G401 (cell line): ENCODE measurements at regions not wholly inside any gene's neighbourhood (a gene's known extent, or its start where the extent isn't known, plus 50 kb on each side); places are given as distances from the start of the nearest gene placed in this dataset.
"Not testable (repeated sequence)": the region's sequence is repeated elsewhere in the genome, so short reads cannot be mapped to it uniquely, and the experiment has no call there.

Source experiments
- DNase-seq: peaks from one replicate; pipeline ENCODE4 v3.0.0-alpha.2; 2015; ENCODE audit warnings: low spot score
- in situ Hi-C: cut with HindIII; loops from 2 replicates; pipeline ENCODE4 v1.10.0; 2016; ENCODE audit warnings: low sequenced_read_pairs, mixed read lengths

- in situ Hi-C loops, result no loop called here
- DNase-seq, result no peak
Observed at GRCh38 chr13:81104035-81104715, 763.2 kb upstream of the SPRY2 start.

GRCh38 chr13:81102066-81102465, 761.1 kb upstream of the SPRY2 start:
- in situ Hi-C loops, DNase-seq: not testable (repeated sequence)

GRCh38 chr13:81089371-81090157, 748.6 kb upstream of the SPRY2 start:
- in situ Hi-C loops, result no loop called here
- DNase-seq, result no peak

DNA sequence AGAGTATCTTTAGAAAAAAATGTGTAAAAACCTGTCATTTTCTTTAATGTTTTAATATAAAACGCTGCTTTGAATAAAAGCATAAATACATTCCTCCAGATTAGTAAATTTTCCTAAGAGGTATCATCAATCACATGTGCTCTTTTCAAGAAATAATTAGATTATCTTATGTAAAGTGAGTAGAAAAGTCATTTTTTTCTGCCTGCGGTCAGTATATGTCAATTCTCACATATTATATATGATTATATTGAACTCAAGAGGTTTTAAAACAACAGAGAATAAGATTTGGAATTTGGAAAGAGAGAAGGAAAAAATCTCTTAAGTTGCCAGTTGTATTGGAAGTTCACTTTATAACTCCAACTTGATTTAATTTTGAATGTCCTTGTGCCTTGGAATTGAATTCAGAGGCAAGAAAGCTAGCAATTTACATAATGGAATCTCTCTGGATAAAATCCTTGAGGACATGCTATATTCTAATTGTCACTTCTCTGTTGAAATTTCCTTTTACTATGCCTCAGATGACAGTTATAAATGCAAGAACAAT, 740.1 kb upstream of the SPRY2 start:
- no peak for DNase-seq
- in situ Hi-C loops, result no loop called here

- in situ Hi-C loops, result no loop called here
- no peak for DNase-seq
Observed at GRCh38 chr13:81078048-81078447, 737.1 kb upstream of the SPRY2 start.

DNA sequence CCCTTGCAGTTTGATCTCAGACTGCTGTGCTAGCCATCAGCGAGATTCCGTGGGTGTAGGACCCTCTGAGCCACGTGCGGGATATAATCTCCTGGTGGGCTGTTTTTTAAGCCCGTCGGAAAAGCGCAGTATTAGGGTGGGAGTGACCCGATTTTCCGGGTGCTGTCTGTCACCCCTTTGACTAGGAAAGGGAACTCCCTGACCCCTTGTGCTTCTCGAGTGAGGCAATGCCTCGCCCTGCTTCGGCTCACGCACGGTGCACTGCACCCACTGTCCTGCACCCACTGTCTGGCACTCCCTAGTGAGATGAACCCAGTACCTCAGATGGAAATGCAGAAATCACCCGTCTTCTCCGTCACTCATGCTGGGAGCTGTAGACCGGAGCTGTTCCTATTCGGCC, 728.9 kb upstream of the SPRY2 start:
- DNase-seq, in situ Hi-C loops: not testable (repeated sequence)

DNA sequence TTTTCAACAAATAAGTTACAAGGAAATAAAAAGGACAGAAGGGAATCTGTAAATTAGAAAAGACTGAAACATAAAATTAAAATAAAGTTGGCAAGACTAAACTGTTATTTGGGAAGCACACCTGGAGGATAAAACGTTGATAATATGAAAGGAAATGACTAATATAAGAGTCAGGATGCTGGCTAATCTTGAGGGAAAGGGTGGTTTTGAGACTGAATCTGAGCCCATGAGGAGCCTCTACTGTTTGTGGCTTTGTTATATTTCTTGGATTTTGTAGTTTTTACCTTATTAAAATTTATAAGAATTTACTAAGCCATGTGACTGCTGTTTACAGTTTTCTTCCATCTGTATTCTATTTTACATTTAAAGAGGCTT, 718.0 kb upstream of the SPRY2 start:
- no peak for DNase-seq
- in situ Hi-C loops, result no loop called here

- no peak for DNase-seq
- in situ Hi-C loops, result no loop called here
Observed at GRCh38 chr13:81058211-81058915, 717.4 kb upstream of the SPRY2 start.

GRCh38 chr13:81051873-81052272, 710.9 kb upstream of the SPRY2 start:
- DNase-seq, result no peak
- in situ Hi-C loops, result no loop called here

- in situ Hi-C loops, result no loop called here
- peak; percentile 72 for DNase-seq
Observed at GRCh38 chr13:81048026-81048461, 707.1 kb upstream of the SPRY2 start.

DNA sequence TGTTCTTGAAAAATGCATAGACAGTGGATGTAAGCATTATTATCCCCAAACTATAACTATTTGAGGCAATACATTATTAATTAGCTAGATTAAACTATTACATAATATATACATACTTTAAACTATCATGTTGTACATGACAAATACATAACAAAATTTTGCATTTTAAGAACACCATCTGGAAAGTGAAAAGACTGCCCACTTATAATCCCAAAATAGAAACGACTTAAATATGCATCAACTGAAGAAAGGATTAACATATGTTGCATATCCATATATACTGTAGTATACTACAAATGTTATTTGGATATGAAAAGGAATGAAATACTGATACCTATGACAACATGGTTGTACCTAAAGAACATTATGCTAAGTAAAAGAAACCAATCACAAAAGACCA, 700.8 kb upstream of the SPRY2 start:
- DNase-seq, result no peak
- in situ Hi-C loops, result no loop called here

DNA sequence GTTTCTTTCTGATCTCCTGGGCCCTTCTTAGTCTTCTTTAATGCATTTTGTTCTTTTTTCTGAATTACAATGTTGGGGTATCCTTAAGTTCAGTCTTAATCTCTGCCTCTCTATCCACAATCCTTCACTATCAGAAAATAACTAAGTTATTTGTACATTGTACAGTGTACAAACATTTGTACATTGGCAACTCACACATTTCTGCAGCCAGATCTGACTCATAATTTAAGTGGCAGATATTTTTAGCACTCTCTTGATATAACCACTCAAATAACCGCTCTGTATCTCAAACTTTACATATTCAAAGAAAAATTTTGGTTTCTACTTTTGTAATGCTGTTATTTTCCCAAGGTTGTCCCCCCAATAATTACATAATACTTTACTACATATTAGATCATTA, 691.1 kb upstream of the SPRY2 start:
- in situ Hi-C loops, result no loop called here
- DNase-seq, result no peak

- no peak for DNase-seq
- in situ Hi-C loops, result no loop called here
Observed at GRCh38 chr13:81025091-81025490, 684.2 kb upstream of the SPRY2 start.

DNA sequence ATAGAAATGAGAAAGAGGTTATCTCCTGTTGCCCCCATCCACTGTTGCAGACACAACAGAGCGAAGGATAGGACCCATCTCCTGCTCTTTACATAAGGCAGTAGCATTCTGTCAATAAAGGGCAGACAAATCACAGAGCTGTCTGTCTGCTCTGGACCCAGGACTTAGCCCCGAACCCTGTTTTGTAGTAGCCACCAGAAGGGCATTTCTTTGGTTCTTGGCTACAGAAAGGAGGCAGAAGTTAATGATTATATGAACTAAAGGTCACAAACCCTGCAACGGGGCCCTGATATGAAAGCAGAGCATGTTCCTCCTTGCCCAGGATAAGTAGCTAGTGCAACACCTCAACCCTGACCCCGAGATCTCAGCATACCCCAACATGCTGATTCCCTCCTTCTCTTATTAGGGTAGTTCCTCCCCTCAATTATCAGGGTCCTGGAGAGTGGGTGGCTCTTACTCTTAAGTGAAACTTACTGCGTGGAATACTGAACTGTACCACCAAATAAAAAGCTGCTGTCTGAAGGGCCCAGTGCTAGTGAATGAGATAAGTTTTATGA, 680.4 kb upstream of the SPRY2 start:
- no peak for DNase-seq
- in situ Hi-C loops, result no loop called here

- DNase-seq, result no peak
- in situ Hi-C loops, result no loop called here
Observed at GRCh38 chr13:81020010-81020409, 679.1 kb upstream of the SPRY2 start.

- in situ Hi-C loops, result no loop called here
- DNase-seq, result peak; percentile 88
Observed at GRCh38 chr13:81018936-81019335, 678.0 kb upstream of the SPRY2 start.

DNA sequence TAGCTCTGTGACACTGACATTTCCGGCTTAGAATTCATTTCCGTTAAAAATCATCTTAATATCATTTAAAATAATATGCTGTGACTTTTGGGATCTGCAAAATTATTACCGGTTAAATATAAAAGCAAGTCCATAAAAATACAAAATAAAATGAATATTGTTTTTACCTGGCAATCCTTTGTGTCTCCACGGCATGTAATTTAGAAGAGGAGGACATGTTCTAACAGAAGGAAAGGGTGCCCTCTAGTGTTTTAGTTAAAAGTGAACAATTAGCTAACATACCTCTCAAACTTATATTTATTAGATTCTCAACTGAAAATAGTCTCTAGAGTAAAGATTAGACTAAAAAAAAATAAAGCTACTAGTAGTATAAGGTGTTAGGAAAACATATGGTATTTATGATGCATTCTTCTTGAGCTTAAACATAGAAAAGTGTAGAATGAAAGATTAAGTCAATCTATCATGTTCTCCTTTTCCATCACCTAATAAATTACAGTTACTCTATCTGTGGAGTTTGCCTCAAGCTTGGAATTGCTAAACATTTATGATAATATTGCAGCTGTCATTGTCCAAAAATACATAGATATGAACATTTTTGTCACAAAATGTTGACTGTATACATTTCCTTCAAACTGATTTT, 676.7 kb upstream of the SPRY2 start:
- in situ Hi-C loops, result no loop called here
- peak; percentile 89 for DNase-seq

DNA sequence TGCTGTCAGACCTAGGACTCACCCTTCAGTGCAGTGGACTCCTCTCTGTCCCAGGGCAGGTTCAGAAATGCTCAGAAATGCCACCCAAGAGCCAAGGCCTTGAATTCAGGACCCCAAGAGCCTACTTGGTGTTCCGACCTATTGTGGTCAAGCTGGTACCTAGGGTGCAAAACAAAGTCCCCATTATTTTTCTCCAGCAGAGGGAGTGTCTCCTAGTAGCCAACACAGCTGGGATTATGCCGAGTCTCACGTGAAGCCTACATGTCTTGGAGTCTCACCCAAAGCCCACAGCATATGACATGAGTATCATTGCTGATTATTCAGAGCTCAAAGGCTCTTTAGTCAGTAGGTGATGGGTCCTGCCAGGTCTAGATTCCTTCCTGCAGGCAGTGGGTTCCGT, 671.1 kb upstream of the SPRY2 start:
- in situ Hi-C loops, result no loop called here
- DNase-seq, result no peak

GRCh38 chr13:81001828-81002385, 661.0 kb upstream of the SPRY2 start:
- in situ Hi-C loops, result no loop called here
- DNase-seq, result no peak
